HEK293 (cell line): ENCODE measurements at regions not wholly inside any gene's neighbourhood (a gene's known extent, or its start where the extent isn't known, plus 50 kb on each side); places are given as distances from the start of the nearest gene placed in this dataset.

Experiments used
- CTCF ChIA-PET: fragments of 350-600 bp; formaldehyde crosslinking; extraction: SDS; loops from one replicate; lab custom pipeline; 2021; ENCODE audit warnings: antibody characterized with exemption; lab: Yijun Ruan, JAX
- POLR2A ChIA-PET: fragments of 300-600 bp; formaldehyde crosslinking; extraction: SDS; loops from one replicate; lab custom pipeline; 2020; ENCODE audit warnings: antibody characterized with exemption, inconsistent platforms; lab: Yijun Ruan, JAX
- H3K27ac ChIP-seq: fragments of 200-500 bp; sonication (Bioruptor generic); 2 replicates; pipeline ENCODE4 v1.5.1; 2014; ENCODE audit warnings: low read depth, low read length, control low read depth, inconsistent platforms; ENCODE audit errors: extremely low read depth
- H3K36me3 ChIP-seq, 2 experiments: fragments of 200-500 bp in 1 of 2; sonication (Bioruptor generic) in 1 of 2; 1 replicate in 1 of 2; 2 replicates in 1 of 2; pipeline ENCODE4 v1.5.1; 2014 to 2017; ENCODE audit warnings: inconsistent platforms in 2 of 2, low read length in 2 of 2; ENCODE audit not compliant: control insufficient read depth in 2 of 2, insufficient read depth in 1 of 2
- H3K4me1 ChIP-seq: fragments of 200-500 bp; sonication (Bioruptor generic); 2 replicates; pipeline ENCODE4 v1.5.1; 2014; ENCODE audit warnings: mild to moderate bottlenecking, low read length, inconsistent platforms; ENCODE audit not compliant: control insufficient read depth, insufficient read depth
- H3K4me3 ChIP-seq: 2 replicates; pipeline ENCODE4 v1.5.1; 2011; ENCODE audit warnings: low read depth, mild to moderate bottlenecking, control low read depth, low read length, moderate library complexity
- H3K9me3 ChIP-seq: fragments of 200-500 bp; sonication (Bioruptor generic); 2 replicates; pipeline ENCODE4 v1.5.1; 2014; ENCODE audit warnings: low read depth, low read length, inconsistent platforms; ENCODE audit not compliant: control insufficient read depth, insufficient read depth
- FEZF1 ChIP-seq: fragments of 450-650 bp; formaldehyde crosslinking; IDR thresholded peaks from 2 replicates; pipeline ENCODE4 v1.5.1; 2016; ENCODE audit warnings: missing biosample characterization, missing genetic modification characterization
- GFI1B ChIP-seq: fragments of 450-650 bp; formaldehyde crosslinking; IDR thresholded peaks from 2 replicates; pipeline ENCODE4 v1.5.1; 2016; ENCODE audit warnings: missing biosample characterization, missing genetic modification characterization
- GLI2 ChIP-seq: fragments of 450-650 bp; formaldehyde crosslinking; IDR thresholded peaks from 2 replicates; pipeline ENCODE4; 2017; ENCODE audit warnings: missing biosample characterization, missing genetic modification characterization, low read depth, borderline replicate concordance
- PATZ1 ChIP-seq: fragments of 450-650 bp; formaldehyde crosslinking; IDR thresholded peaks from 2 replicates; pipeline ENCODE4 v1.5.1; 2016; ENCODE audit warnings: missing biosample characterization, missing genetic modification characterization
- PRDM4 ChIP-seq: fragments of 450-650 bp; formaldehyde crosslinking; IDR thresholded peaks from 2 replicates; pipeline ENCODE4 v1.5.1; 2017; ENCODE audit warnings: missing biosample characterization, missing genetic modification characterization
- SALL2 ChIP-seq: fragments of 450-650 bp; formaldehyde crosslinking; IDR thresholded peaks from 2 replicates; pipeline ENCODE4 v1.5.0; 2017; ENCODE audit warnings: missing biosample characterization, mild to moderate bottlenecking, missing genetic modification characterization, borderline replicate concordance
- ZBTB1 ChIP-seq: fragments of 450-650 bp; formaldehyde crosslinking; IDR thresholded peaks from 2 replicates; pipeline ENCODE4 v1.5.1; 2016; ENCODE audit warnings: missing biosample characterization, missing genetic modification characterization
- ZBTB11 ChIP-seq: fragments of 450-650 bp; formaldehyde crosslinking; conservative IDR thresholded peaks from 2 replicates; pipeline ENCODE4 v1.5.1; 2016; ENCODE audit warnings: low read depth, missing biosample characterization, missing genetic modification characterization
- ZBTB17 ChIP-seq: fragments of 450-650 bp; formaldehyde crosslinking; IDR thresholded peaks from 2 replicates; pipeline ENCODE4 v1.5.1; 2016; ENCODE audit warnings: missing biosample characterization, missing genetic modification characterization
- ZBTB20 ChIP-seq: fragments of 450-650 bp; formaldehyde crosslinking; IDR thresholded peaks from 2 replicates; pipeline ENCODE4 v1.5.1; 2016; ENCODE audit warnings: missing biosample characterization, missing genetic modification characterization
- ZNF10 ChIP-seq: fragments of 450-650 bp; formaldehyde crosslinking; IDR thresholded peaks from 2 replicates; pipeline ENCODE4 v1.5.1; 2017; ENCODE audit warnings: missing biosample characterization, missing genetic modification characterization
- ZNF133 ChIP-seq: fragments of 450-650 bp; formaldehyde crosslinking; IDR thresholded peaks from 2 replicates; pipeline ENCODE4 v1.5.1; 2016; ENCODE audit warnings: missing biosample characterization, missing genetic modification characterization
- ZNF280D ChIP-seq: fragments of 450-650 bp; formaldehyde crosslinking; IDR thresholded peaks from 2 replicates; pipeline ENCODE4 v1.5.1; 2016; ENCODE audit warnings: missing biosample characterization, missing genetic modification characterization
- ZNF362 ChIP-seq: fragments of 450-650 bp; formaldehyde crosslinking; IDR thresholded peaks from 2 replicates; pipeline ENCODE4 v1.5.1; 2016; ENCODE audit warnings: missing biosample characterization, missing genetic modification characterization
- ZNF366 ChIP-seq: fragments of 450-650 bp; formaldehyde crosslinking; conservative IDR thresholded peaks from 2 replicates; pipeline ENCODE4 v1.5.1; 2016; ENCODE audit warnings: missing biosample characterization, missing genetic modification characterization
- ZNF391 ChIP-seq: fragments of 450-650 bp; formaldehyde crosslinking; IDR thresholded peaks from 2 replicates; pipeline ENCODE4 v1.5.1; 2016; ENCODE audit warnings: low read depth, missing biosample characterization, missing genetic modification characterization, borderline replicate concordance
- ZNF394 ChIP-seq: fragments of 450-650 bp; formaldehyde crosslinking; IDR thresholded peaks from 2 replicates; pipeline ENCODE4 v1.5.1; 2016; ENCODE audit warnings: missing biosample characterization, missing genetic modification characterization, mild to moderate bottlenecking, moderate library complexity, borderline replicate concordance
- ZNF423 ChIP-seq: fragments of 450-650 bp; formaldehyde crosslinking; IDR thresholded peaks from 2 replicates; pipeline ENCODE4 v1.5.1; 2016; ENCODE audit warnings: missing biosample characterization, missing genetic modification characterization
- ZNF433 ChIP-seq: fragments of 450-650 bp; formaldehyde crosslinking; IDR thresholded peaks from 2 replicates; pipeline ENCODE4 v1.5.1; 2016; ENCODE audit warnings: missing biosample characterization, missing genetic modification characterization, low read depth
- ZNF558 ChIP-seq: fragments of 450-650 bp; formaldehyde crosslinking; IDR thresholded peaks from 2 replicates; pipeline ENCODE4 v1.5.1; 2016; ENCODE audit warnings: missing biosample characterization, missing genetic modification characterization
- ZNF785 ChIP-seq: fragments of 450-650 bp; formaldehyde crosslinking; IDR thresholded peaks from 2 replicates; pipeline ENCODE4 v1.5.1; 2016; ENCODE audit warnings: missing biosample characterization, missing genetic modification characterization
- ZNF792 ChIP-seq: fragments of 450-650 bp; formaldehyde crosslinking; IDR thresholded peaks from 2 replicates; pipeline ENCODE4 v1.5.1; 2016; ENCODE audit warnings: missing biosample characterization, missing genetic modification characterization
- ZNF830 ChIP-seq: fragments of 450-650 bp; IDR thresholded peaks from 2 replicates; pipeline ENCODE4 v1.5.0; 2018; ENCODE audit warnings: missing biosample characterization, missing genetic modification characterization, low read depth, mild to moderate bottlenecking, moderate library complexity
- ZSCAN30 ChIP-seq: fragments of 450-650 bp; IDR thresholded peaks from 2 replicates; pipeline ENCODE4 v1.5.1; 2018; ENCODE audit warnings: missing biosample characterization, mild to moderate bottlenecking, missing genetic modification characterization, moderate library complexity
- ZXDB ChIP-seq: fragments of 450-650 bp; formaldehyde crosslinking; IDR thresholded peaks from 2 replicates; pipeline ENCODE4 v1.5.1; 2016; ENCODE audit warnings: missing biosample characterization, missing genetic modification characterization

GRCh38 chr10:9800011-9800410 lies 1217.7 kb upstream of the CELF2 start:
- Histone ChIP-seq H3K9me3 (no peaks in the 10 kb centered on the region), H3K4me1 (no peaks in the 10 kb centered on the region), H3K36me3 (no peaks in the 10 kb centered on the region), H3K4me3 (no peak overlapping the region), H3K27ac (no peak overlapping the region)
- TF ChIP-seq ZNF10 (tag by site-specific recombination) (no peak), ZBTB20 (tag by site-specific recombination) (no peak), ZNF830 (tag by site-specific recombination) (no peak), ZNF792 (tag by site-specific recombination) (no peak), ZNF391 (tag by site-specific recombination) (no peak), ZNF785 (tag by site-specific recombination) (no peak), FEZF1 (tag by site-specific recombination) (no peak), ZBTB17 (tag by site-specific recombination) (no peak), ZNF366 (tag by site-specific recombination) (no peak), GLI2 (no peak), ZBTB1 (tag by site-specific recombination) (no peak), ZXDB (tag by site-specific recombination) (no peak), GFI1B (tag by site-specific recombination) (no peak), ZSCAN30 (tag by site-specific recombination) (no peak), ZNF362 (tag by site-specific recombination) (no peak), ZNF433 (tag by site-specific recombination) (no peak), ZNF394 (no peak), ZBTB11 (tag by site-specific recombination) (no peak), ZNF133 (tag by site-specific recombination) (no peak), PRDM4 (tag by site-specific recombination) (no peak)
- CTCF ChIA-PET: no interaction called here
- POLR2A ChIA-PET: no interaction called here

- Histone ChIP-seq H3K9me3 (no peaks in the 10 kb centered on the region), H3K36me3 (no peaks in the 10 kb centered on the region), H3K4me3 (no peak overlapping the region), H3K4me1 (no peaks in the 10 kb centered on the region), H3K27ac (no peak overlapping the region)
- CTCF ChIA-PET: no interaction called here
- POLR2A ChIA-PET: no interaction called here
- TF ChIP-seq ZNF558 (tag by site-specific recombination) (no peak), ZNF792 (tag by site-specific recombination) (no peak), SALL2 (no peak), ZNF423 (tag by site-specific recombination) (no peak), PATZ1 (no peak), ZNF280D (tag by site-specific recombination) (no peak)
These were observed 1217.1 kb upstream of the CELF2 start for GRCh38 chr10:9800571-9800970.
